Keratinocyte (primary cell): ENCODE measurements at regions not wholly inside any gene's neighbourhood (a gene's known extent, or its start where the extent isn't known, plus 50 kb on each side); places are given as distances from the start of the nearest gene placed in this dataset.

ENCODE experiments used
- CTCF ChIP-seq, 3 experiments: IDR thresholded peaks in 1 of 3; conservative IDR thresholded peaks in 1 of 3; optimal IDR thresholded peaks in 1 of 3; 2 replicates in 2 of 3; 3 replicates in 1 of 3; pipeline versions ENCODE3 to v1.5.1; 2011; ENCODE audit warnings: low read length in 3 of 3, mild to moderate bottlenecking in 3 of 3, moderate library complexity in 2 of 3, control low read depth in 1 of 3, inconsistent platforms in 1 of 3; ENCODE audit not compliant: insufficient read depth in 2 of 3; ENCODE audit errors: extremely low read depth in 1 of 3
- EZH2 ChIP-seq: IDR thresholded peaks from one replicate; pipeline ENCODE4 v1.6.1; 2012; ENCODE audit warnings: inconsistent platforms, mild to moderate bottlenecking, low read length, moderate library complexity

GRCh38 chr12:65525491-65526141 is 247.1 kb downstream of the MSRB3 start:
- TF ChIP-seq CTCF (optimal IDR thresholded peaks at IDR 0.05 in 1 of 3, IDR thresholded peaks at IDR 0.05 in 1 of 3, conservative IDR thresholded peaks at IDR 0.05 in 1 of 3; ENCODE audit: extremely low read depth in 1 of 3, insufficient read depth in 2 of 3, low read length in 3 of 3) (no peak), EZH2 (no peak)
